Omental fat pad (tissue), 3 donors: ENCODE measurements at regions not wholly inside any gene's neighbourhood (a gene's known extent, or its start where the extent isn't known, plus 50 kb on each side); places are given as distances from the start of the nearest gene placed in this dataset.

ENCODE experiments used
- ATAC-seq: fragments of 150-250 bp; one replicate; pipeline ENCODE4 v1.9.1; 2016; ENCODE audit warnings: mild to moderate bottlenecking, moderate library complexity; ENCODE audit not compliant: low FRiP score
- DNase-seq: peaks from one replicate; pipeline ENCODE4 v3.0.0-alpha.2; 2019; ENCODE audit warnings: low spot score
- TF ChIP-seq, protein P1 (sequence below), 3 donors: fragments of 450-650 bp; IDR thresholded peaks; one replicate each; pipeline ENCODE4 v1.5.1; 2016 to 2017; ENCODE audit warnings: antibody characterized with exemption in 3 of 3, mild to moderate bottlenecking in 3 of 3, moderate library complexity in 2 of 3

DNA sequence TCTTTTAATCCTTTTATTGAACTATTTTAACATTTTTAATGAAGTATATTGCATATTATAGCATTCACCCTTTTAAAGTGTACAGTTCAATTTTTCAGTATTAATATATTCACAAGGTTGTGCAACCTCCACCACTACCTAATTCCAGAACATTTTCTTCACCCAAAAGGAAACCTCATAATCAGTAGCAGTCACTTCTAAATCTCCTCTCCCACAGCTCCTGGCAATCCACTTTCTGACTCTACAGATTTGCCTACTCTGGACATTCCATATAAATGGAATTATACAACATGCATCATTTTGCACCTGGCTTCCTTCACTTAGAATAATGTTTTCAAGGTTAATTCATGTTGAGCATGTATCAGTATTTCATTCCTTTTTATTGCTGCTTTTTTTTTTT lies 55.0 kb upstream of the HRH1 start:
- TF ChIP-seq, protein P1, sequence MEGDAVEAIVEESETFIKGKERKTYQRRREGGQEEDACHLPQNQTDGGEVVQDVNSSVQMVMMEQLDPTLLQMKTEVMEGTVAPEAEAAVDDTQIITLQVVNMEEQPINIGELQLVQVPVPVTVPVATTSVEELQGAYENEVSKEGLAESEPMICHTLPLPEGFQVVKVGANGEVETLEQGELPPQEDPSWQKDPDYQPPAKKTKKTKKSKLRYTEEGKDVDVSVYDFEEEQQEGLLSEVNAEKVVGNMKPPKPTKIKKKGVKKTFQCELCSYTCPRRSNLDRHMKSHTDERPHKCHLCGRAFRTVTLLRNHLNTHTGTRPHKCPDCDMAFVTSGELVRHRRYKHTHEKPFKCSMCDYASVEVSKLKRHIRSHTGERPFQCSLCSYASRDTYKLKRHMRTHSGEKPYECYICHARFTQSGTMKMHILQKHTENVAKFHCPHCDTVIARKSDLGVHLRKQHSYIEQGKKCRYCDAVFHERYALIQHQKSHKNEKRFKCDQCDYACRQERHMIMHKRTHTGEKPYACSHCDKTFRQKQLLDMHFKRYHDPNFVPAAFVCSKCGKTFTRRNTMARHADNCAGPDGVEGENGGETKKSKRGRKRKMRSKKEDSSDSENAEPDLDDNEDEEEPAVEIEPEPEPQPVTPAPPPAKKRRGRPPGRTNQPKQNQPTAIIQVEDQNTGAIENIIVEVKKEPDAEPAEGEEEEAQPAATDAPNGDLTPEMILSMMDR (IDR thresholded peaks at IDR 0.05) = no peak
- DNase-seq = no peak
- ATAC-seq = no peak
